Activated CD8-positive, alpha-beta T cell treated with anti-CD3 and anti-CD28 coated beads for 36 hours (primary cell): ENCODE measurements at regions not wholly inside any gene's neighbourhood (a gene's known extent, or its start where the extent isn't known, plus 50 kb on each side); places are given as distances from the start of the nearest gene placed in this dataset.
"Not testable (repeated sequence)": the region's sequence is repeated elsewhere in the genome, so short reads cannot be mapped to it uniquely, and the experiment has no call there.

ENCODE experiments used
- ATAC-seq: fragments of 200-7000 bp; cut with Tn5 transposase; one replicate; pipeline ENCODE4 v1.10.0; 2021; ENCODE audit warnings: mild to moderate bottlenecking, moderate library complexity
- CTCF ChIA-PET: fragments of 350-600 bp; sonication (Branson Sonifier 250); formaldehyde crosslinking; loops from one replicate; lab custom pipeline; 2021; ENCODE audit warnings: antibody characterized with exemption; lab: Charles Lee
- POLR2A ChIA-PET: fragments of 350-600 bp; sonication (Branson Sonifier 250); formaldehyde crosslinking; loops from one replicate; lab custom pipeline; 2021; ENCODE audit warnings: antibody characterized with exemption; lab: Charles Lee
- DNase-seq: peaks from one replicate; pipeline ENCODE4 v3.0.0-alpha.2; 2020
- H3K27ac Mint-ChIP-seq: one replicate; pipeline ENCODE4 v1.8.0; 2021; ENCODE audit warnings: mild to moderate bottlenecking, mixed read lengths
- H3K27me3 Mint-ChIP-seq: one replicate; pipeline ENCODE4 v1.8.0; 2021; ENCODE audit warnings: mixed read lengths
- H3K36me3 Mint-ChIP-seq: one replicate; pipeline ENCODE4 v1.8.0; 2021; ENCODE audit warnings: low read depth, mixed read lengths
- H3K4me1 Mint-ChIP-seq: one replicate; pipeline ENCODE4 v1.8.0; 2021; ENCODE audit warnings: low read depth, mixed read lengths
- H3K4me3 Mint-ChIP-seq: one replicate; pipeline ENCODE4 v1.8.0; 2021; ENCODE audit warnings: mild to moderate bottlenecking, moderate library complexity, mixed read lengths
- H3K9me3 Mint-ChIP-seq: one replicate; pipeline ENCODE4 v1.8.0; 2021; ENCODE audit warnings: mixed read lengths
- CTCF ChIP-seq: fragments of 200-600 bp; IDR thresholded peaks from one replicate; pipeline ENCODE4 v1.8.0; 2022; ENCODE audit warnings: antibody characterized with exemption, mild to moderate bottlenecking
- intact Hi-C: fragments of 100-400 bp; cut with micrococcal nuclease; formaldehyde crosslinking; loops from one replicate; pipeline ENCODE4 v1.10.0; 2022

- Mint-ChIP-seq H3K27me3 (peaks cover 9% of the 10 kb centered on the region), H3K27ac (no peak overlapping the region), H3K4me1 (no peaks in the 10 kb centered on the region), H3K9me3 (peaks cover 5% of the 10 kb centered on the region), H3K36me3 (peaks cover 5% of the 10 kb centered on the region), H3K4me3 (no peak overlapping the region)
- intact Hi-C loops = no loop called here
- POLR2A ChIA-PET = no interaction called here
- DNase-seq (no peak), ATAC-seq (no peak)
- TF ChIP-seq CTCF = no peak
- CTCF ChIA-PET = no interaction called here
Measured at GRCh38 chr14:97158102-97158501, 360.9 kb downstream of the VRK1 start.

GRCh38 chr14:97159124-97159523 lies 361.9 kb downstream of the VRK1 start:
- H3K9me3 Mint-ChIP-seq = peaks cover 5% of the 10 kb centered on the region
- H3K27ac Mint-ChIP-seq = no peak overlapping the region
- H3K36me3 Mint-ChIP-seq = peaks cover 5% of the 10 kb centered on the region
- H3K4me1 Mint-ChIP-seq = no peaks in the 10 kb centered on the region
- H3K4me3 Mint-ChIP-seq = no peak overlapping the region
- H3K27me3 Mint-ChIP-seq = peaks cover 9% of the 10 kb centered on the region
- ChIA-PET CTCF (no interaction called here), POLR2A (no interaction called here)
- intact Hi-C loops = no loop called here
- DNase-seq (no peak), ATAC-seq (no peak)
- no peak for TF ChIP-seq CTCF

DNA sequence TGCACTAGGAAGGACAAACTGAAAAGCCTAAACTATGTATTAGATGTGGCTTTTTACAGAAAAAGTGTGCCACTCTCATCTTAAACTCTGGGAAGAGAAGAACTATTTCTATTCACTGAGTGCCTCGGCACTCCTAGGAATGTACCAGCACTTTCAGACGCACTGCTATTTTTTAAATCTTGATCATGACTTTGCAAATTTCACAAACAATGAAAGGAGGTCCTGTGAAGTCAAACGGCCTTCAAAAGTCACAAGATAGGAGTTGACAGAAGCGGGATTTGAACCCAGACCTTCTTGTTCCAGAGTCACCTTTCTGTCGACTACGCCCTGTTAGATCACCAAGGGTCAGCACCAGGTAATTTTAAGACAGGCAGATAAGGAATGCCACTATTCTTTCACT lies 365.4 kb downstream of the VRK1 start:
- POLR2A ChIA-PET = no interaction called here
- no peak for TF ChIP-seq CTCF

GRCh38 chr14:97164021-97164420 lies 366.8 kb downstream of the VRK1 start:
- Mint-ChIP-seq H3K27me3 (no peaks in the 10 kb centered on the region), H3K4me3 (no peak overlapping the region), H3K36me3 (peaks cover 1% of the 10 kb centered on the region), H3K4me1 (no peaks in the 10 kb centered on the region), H3K27ac (no peak overlapping the region), H3K9me3 (peaks cover 1% of the 10 kb centered on the region)
- no peak for TF ChIP-seq CTCF
- CTCF ChIA-PET = interaction anchor here (1.0 kb wide), 1 partner anchor 14 kb away, joined by 3 read pairs; no protein-coding TSS in a partner anchor
- no peak for ATAC-seq
- POLR2A ChIA-PET = no interaction called here
- no peak for DNase-seq
- intact Hi-C loops = no loop called here

More for the DNA sequence above, 365.4 kb downstream of the VRK1 start:
- no peak overlapping the region for H3K4me3 Mint-ChIP-seq
- ATAC-seq (no peak), DNase-seq (no peak)
- H3K36me3 Mint-ChIP-seq = peaks cover 5% of the 10 kb centered on the region
- peaks cover 5% of the 10 kb centered on the region for H3K9me3 Mint-ChIP-seq
- no peak overlapping the region for H3K27ac Mint-ChIP-seq
- CTCF ChIA-PET = no interaction called here
- H3K4me1 Mint-ChIP-seq = no peaks in the 10 kb centered on the region
- H3K27me3 Mint-ChIP-seq = no peaks in the 10 kb centered on the region
- intact Hi-C loops = no loop called here

DNA sequence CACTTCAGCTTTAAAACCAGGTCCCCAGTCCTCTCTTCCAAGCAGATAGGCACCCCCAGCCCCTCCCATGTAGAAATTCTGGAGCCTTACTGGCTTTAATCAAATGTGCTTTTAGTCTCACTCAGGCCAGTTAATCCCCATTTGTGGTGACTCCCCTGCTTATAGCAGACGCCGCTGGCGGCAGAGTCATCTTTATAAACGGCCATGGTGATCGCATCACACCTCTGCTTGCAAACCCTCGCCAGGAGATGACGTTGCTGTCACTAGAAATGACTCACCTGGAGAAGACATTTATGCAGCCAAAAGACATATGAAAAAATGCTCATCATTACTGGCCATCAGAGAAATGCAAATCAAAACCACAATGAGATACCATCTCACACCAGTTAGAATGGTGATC lies 369.3 kb downstream of the VRK1 start:
- DNase-seq (no peak), ATAC-seq (no peak)
- Mint-ChIP-seq H3K27me3 (no peaks in the 10 kb centered on the region), H3K4me1 (no peaks in the 10 kb centered on the region), H3K36me3 (no peaks in the 10 kb centered on the region), H3K9me3 (no peaks in the 10 kb centered on the region), H3K4me3 (no peak overlapping the region), H3K27ac (no peak overlapping the region)
- POLR2A ChIA-PET = no interaction called here
- TF ChIP-seq CTCF = no peak
- intact Hi-C loops = no loop called here
- CTCF ChIA-PET = no interaction called here

GRCh38 chr14:97167577-97167976 lies 370.4 kb downstream of the VRK1 start:
- H3K27me3 Mint-ChIP-seq, H3K4me3 Mint-ChIP-seq, H3K4me1 Mint-ChIP-seq, H3K36me3 Mint-ChIP-seq, CTCF ChIA-PET, H3K9me3 Mint-ChIP-seq, ATAC-seq, intact Hi-C loops, H3K27ac Mint-ChIP-seq, POLR2A ChIA-PET, DNase-seq: not testable (repeated sequence)
